NCI-H345 treated with DMSO at 0.1 percent for 48 hours (cell line): ENCODE measurements at regions not wholly inside any gene's neighbourhood (a gene's known extent, or its start where the extent isn't known, plus 50 kb on each side); places are given as distances from the start of the nearest gene placed in this dataset.

Source experiments
- DNase-seq: peaks from one replicate; lab custom pipeline; 2025; ENCODE audit not compliant: unreplicated experiment; lab: John Stamatoyannopoulos, UW

GRCh38 chr3:13174011-13174802, 101.0 kb upstream of the IQSEC1 start:
- DNase-seq: no peak

- DNase-seq: no peak
Observed at GRCh38 chr3:13173186-13173585, 100.0 kb upstream of the IQSEC1 start.

DNA sequence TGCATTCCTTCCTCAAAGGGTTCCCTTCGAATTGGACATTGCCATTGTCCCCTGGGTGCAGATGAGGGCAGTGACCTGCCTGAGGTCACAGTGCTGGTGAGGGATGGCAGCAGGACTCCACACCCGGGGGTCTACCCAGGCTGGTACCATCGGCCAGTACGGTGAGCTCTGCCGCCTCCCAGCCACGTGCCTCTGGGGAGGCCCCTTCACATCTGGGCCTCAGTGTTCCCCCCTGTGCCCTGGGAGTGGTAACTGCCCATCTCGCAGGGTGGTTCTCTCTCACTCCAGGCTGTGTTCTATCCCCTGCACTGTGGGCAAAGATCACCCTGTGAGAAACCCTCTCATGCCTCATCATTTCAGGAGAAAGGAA, 99.4 kb upstream of the IQSEC1 start:
- no peak for DNase-seq

DNA sequence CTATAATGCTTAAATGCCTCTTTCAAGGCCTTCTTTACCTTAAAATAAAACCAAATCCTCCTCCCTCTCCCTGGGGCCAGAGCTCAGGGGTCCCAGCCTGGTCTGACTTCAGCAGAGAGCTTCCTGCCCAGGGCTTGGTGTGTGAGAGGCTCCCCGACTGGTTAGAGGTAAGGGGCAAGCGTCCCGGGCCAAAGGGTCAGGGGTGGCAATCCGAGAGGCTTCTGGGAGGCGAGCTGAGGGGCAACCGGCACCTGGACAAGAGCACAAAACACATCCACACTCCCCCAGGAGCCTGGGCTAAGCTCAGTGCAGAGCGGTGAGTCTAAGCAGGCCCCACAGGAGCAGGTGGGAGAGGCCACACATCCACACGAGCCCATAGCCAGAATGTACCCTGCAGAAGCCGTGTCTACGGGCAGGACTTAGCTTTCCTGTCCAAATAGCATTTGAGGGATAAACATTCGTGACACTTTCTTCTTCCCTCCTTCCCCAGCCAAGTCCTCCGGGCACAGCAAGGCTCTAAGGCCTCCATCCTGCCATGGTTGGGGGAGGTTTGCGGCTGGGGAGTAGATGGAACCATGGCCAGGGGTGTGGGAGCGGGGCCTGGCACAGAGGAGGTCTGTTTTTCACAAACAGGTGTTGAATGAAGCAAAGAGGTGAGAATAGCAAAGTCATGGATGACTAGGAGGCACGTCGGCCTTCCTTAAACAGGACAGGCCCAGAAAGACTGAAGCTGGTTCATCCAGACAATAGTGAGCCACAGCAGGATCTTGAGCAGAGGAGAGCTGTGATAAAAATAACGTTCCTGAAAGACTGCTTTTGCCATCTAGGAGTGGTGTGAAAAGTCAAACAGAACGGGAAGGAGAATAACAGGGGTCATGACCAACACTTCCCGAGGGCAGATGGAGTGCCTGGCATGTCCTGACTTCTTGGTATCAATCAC, 98.7 kb upstream of the IQSEC1 start:
- DNase-seq: no peak

DNA sequence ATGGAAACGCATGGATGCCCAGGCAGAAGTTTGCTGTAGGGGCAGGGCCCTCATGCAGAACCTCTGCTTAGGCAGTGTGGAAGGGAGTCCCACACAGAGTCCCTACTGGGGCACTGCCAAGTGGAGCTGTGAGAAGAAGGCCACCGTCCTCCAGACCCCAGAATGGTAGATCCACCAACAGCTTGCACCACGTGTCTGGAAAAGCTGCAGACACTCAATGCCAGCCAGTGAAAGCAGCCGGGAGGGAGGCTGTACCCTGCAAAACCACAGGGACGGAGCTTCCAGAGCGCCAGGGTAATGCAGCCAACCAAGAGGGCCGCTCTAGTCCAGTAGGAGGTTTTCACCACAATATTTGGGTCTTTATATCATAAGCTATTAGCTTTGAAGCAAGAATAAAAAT, 97.1 kb upstream of the IQSEC1 start:
- no peak for DNase-seq

DNA sequence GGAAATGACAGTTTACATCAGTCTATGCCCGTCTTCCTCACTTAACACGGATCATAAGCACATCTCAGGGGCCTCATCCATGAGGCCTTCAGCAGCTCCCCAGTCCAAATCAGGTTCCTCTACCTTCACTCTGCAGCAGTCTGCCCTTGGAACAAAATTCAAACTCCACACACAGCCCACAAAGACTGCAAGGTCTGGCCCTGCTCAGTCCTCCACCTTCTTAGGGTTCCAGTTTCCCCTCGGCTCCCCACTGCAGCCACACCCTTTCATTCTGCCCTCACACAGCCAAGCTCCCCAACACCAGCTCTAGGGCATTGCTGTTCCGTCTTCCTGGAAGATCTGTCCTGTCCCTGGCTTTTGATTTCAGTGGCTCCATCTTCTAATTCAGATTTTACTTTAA, 95.2 kb upstream of the IQSEC1 start:
- DNase-seq: no peak

DNA sequence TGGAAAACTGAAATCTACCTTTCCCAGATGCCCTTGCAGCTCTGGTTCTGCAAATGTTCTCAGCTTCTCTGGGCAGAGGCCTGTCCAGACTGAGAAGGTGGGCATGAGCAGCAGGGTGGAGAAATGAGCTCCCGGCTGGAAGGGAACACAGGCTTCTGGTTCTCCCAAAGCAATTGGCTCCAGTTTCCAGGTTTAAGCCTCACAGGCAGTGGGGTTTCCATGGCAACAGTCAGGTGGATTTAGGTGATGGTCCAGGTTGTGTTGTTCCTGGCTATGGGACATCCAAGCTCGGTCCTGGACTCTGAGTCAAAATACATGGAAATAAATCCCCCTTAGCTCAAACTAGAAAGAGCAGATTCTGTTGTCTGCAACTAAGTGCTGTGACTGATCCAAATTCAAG, 94.6 kb upstream of the IQSEC1 start:
- no peak for DNase-seq

DNA sequence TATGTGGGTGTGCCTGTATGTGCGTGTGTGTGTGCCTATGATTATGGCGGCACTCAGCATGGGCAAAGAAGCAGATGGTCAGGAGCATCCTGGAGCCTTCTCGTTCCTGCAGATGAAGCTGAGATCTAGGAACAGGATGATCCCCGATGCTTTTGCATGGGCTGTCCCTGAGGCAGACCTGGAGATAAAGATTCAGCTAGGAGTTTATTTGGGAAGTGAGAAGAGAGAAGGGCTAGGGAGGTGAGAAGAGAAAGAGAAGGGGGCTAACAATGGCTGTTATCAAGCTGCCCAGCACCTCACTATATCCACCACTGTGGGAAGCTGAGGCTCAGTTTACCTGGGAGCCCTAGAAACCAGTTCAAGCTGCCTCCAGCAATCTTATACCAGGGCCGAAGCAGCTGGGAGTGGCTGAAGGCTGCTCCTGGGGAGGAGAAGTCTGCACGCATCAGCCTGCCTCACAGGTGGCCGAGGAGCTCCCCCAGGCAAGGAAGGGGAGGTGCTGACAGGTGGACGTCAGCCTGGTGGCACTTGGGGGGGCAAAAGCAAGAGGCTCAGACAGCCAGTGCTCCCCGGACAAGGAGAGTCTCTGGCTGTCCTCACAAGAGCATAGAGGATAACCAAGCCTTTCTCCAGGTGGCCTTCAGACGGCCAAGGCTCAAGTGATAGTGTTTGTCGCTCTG, 94.0 kb upstream of the IQSEC1 start:
- DNase-seq: no peak

GRCh38 chr3:13166243-13167063, 93.2 kb upstream of the IQSEC1 start:
- DNase-seq: no peak

DNA sequence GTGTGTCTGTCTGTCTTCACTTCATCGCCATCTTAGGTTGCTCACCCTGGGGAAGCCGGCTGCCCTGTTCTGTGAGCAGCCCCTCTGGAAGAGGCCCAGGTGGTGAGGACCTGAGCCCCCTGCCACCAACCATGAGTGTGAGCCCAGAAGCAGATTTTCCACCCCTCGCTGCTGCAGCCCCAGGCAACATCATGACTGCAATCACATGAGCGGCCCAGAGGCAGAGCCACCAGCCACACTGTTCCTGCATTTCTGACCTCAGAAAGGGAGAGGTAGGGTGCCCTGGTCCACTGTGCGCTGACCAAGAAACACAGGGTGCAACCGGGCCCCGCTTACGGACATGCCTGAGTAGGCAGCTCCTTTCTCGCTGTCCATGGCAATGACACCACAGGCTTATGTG, 92.3 kb upstream of the IQSEC1 start:
- no peak for DNase-seq

DNA sequence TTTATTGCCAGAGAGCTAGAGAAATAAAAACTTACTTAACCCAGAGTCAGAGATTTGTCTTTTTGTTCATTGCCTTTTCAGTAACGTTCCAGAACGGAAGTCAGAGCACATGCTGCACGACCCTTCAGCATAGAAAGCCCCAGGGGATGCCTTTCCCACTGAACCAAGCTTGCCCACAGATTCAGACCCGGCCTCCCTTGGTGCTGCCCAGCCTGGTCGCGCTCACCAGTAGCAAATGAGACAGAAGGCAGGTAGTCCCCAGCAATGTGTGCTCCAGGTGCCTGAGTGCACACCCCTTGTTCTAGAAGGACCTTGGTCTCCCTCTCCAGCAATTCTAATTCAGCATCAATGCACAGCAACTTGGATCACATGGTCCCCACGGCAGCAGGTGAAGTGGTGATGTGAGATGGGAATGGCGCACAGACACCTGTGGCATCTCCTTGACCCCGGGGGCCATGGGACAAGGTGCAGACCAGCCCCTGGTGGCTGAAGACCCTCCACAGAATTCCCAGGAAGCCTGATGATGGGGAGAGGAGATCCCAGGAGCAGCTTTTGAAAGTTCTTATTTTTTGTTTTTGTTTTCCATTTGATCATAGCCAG, 91.8 kb upstream of the IQSEC1 start:
- no peak for DNase-seq

- no peak for DNase-seq
Observed at GRCh38 chr3:13163848-13164382, 90.7 kb upstream of the IQSEC1 start.

DNA sequence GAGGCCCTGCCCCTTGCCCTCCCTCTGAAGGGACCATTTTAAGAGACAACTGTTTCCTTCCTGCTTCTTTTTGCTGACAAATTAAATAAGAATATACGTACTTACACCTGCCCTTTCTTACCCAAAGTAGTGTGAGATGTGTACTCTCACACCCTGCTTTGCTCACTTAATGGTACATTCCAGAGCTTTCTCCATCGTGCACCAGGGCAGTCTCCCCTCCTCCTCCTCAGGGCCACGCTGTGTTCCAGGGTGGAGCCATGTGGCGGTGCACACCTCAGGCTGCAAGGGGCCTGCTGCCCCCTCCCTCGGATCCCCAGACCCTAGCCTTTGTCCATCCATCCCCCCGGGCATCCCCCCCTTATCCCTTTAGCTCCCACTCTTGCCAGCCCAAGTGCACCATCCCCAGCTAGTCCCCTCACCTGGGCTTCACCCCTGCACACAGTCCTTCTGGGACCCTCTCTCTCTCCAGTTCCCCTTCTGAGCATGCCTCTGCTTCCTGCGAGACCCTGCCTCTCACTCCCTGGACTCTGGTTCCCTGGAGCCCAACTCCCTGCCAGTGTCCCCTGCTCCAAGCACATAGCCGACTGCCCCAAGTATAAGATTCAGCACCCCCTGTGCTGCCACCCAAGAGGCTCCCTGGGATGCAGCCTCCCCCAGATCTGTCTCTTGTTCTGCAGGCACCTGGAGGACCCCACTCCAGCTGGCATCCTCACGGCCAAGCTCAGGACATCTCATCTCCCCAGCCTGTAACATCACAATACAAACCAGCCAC, 89.5 kb upstream of the IQSEC1 start:
- no peak for DNase-seq

DNA sequence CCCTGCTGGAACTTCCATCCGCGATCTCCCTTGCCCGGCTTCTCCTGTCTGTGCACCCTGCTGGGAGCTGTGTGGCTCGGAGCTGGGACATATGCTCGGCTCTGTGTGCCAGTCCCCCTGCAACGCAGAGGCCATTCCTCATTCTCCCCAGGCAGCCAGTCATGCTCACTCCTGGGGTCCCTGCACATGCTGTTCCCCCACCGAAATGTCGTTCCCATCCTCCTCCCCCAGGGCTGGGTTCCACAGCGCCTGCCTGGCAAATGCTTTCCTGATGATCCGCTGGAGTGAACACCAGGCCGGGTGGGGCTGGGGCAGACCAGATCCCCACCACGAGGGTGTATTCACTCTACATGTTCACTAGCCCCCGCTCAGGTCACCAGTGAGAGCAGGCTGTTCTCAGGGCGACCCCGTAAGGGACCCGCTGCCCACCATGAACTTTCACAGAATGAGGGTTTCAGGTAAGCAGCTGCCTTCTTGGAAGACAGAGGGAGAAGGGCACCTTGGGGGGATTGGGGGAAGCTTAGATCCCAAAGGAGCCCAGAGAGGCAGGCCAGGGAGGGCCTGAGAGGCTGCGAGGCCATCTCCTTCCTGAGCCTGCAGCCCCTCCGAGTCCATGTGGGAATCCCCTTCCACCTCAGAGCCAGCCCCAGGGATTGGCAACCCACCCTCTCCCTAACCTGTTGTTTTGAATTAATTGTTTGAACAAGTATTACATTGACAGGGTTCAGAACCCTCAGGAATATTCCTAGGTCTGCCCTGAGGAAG, 88.7 kb upstream of the IQSEC1 start:
- DNase-seq: no peak

DNA sequence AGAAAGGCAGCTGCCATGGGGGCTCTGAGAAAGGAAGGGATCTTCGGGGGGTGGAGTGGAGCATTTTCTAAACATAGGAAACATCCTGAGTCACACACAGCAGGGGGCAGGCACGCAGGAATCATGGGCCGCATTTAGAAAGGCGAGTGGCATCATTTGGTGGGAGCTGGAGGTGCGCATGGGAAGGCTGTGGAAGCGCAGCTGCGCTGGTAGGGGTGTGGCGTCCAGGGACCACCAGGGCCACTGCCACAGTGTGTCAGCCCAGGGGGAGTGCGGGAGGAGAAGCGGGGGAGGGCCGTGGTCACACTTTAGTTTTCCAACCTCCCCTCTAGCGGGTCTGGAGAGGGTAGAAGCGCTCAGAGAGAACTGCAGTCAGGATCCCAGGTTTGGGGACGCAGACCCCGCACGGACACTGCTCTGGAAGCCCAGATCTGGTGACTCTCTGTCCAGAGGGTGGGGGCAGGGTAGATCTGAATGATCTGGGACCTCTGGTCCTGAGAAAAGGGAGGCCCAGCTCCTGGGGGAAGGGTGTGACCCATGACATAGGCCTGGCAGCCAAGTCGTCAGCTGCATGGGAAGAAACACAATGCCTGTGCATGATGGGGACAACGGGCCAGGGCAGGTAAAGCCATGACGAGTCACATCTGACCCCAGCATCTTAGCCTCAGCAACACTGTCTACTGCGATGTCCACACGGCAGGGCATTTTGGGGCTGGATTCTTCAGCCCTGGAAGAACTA, 88.0 kb upstream of the IQSEC1 start:
- DNase-seq: no peak

DNA sequence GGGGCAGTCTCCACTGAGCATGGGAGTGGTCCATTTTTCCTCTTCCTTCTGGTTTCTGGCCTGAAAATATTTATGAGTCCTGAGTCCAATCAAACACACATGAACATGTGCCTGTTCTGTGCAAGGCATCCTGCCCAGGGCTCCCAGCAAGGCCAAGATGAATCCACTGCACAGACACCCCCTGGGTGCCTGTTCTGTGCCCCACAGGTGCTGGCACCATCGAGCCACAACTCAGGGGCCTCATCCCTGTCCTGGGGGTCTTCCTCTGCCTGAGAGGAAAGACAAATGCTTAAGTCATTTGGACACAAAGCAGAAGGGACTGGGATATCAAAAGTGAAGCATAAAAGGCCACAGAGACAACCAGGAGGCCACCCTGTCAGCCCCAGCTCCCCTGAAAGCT, 87.4 kb upstream of the IQSEC1 start:
- no peak for DNase-seq

DNA sequence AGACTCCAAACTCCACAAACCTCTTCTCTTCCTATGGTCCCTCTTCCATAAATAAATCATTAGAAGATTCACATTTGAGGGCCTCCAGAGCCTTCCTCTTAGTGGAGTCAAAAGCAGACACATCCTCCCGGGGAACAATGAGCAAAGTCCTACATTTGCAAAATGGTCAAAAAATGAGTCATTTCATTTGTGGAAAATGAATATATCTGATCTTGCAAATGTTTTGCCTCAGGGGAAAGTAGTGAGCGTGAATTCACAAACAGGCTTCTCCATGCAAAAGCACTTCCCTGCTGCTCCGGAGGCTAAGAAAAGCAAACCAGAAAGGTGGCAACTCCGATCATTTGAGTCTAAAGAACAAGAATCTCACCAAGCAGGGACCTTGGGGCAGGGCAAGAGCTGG, 86.7 kb upstream of the IQSEC1 start:
- no peak for DNase-seq

DNA sequence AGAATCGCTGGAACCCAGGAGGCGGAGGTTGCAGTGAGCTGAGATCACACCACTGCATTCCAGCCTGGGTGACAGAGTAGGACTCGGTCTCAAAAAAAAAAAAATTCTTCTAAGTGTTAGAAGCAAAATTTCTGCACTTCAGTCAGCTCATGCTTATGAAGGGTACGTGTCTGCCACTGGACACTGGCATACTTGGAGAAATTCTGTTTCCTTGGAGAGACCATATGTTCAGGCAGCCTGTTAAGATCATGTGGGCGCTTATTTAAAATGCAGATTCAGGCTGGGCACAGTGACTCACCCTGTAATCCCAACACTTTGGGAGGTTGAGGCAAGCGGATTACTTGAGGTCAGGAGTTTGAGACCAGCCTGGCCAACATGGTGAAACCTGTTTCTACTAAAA, 85.6 kb upstream of the IQSEC1 start:
- no peak for DNase-seq
